Stomach (tissue), 8 donors: ENCODE measurements at regions not wholly inside any gene's neighbourhood (a gene's known extent, or its start where the extent isn't known, plus 50 kb on each side); places are given as distances from the start of the nearest gene placed in this dataset.

ENCODE experiments used
- DNase-seq, 2 donors: peaks; one replicate each; pipeline versions ENCODE4 v3.0.0 to v3.0.0-alpha.2; 2013 to 2019
- H3K27ac ChIP-seq, 5 donors: fragments of 200-600 bp in 4 of 5; sonication (generic) in 4 of 5; one replicate each; pipeline ENCODE4 v1.5.1; 2013 to 2019; ENCODE audit warnings: mild to moderate bottlenecking in 1 of 5, moderate library complexity in 1 of 5
- H3K27me3 ChIP-seq, 3 donors: fragments of 200-600 bp; sonication (generic); one replicate each; pipeline ENCODE4 v1.5.1; 2017 to 2019; ENCODE audit warnings: mixed run types in 1 of 3
- H3K36me3 ChIP-seq, 4 donors: fragments of 200-600 bp; sonication (generic); 1 replicate in 3 of 4; 2 replicates in 1 of 4; pipeline ENCODE4 v1.5.1; 2016 to 2019
- H3K4me1 ChIP-seq, 4 donors: fragments of 200-600 bp; sonication (generic); one replicate each; pipeline ENCODE4 v1.5.1; 2016 to 2019
- H3K4me3 ChIP-seq, 4 donors: fragments of 200-600 bp; sonication (generic) in 3 of 4; one replicate each; pipeline ENCODE4 v1.5.1; 2016 to 2019; ENCODE audit warnings: mild to moderate bottlenecking in 1 of 4
- H3K9me3 ChIP-seq, 4 donors: fragments of 200-600 bp; sonication (generic); one replicate each; pipeline ENCODE4 v1.5.1; 2016 to 2019
- CTCF ChIP-seq, 7 experiments: fragments of 450-650 bp in 4 of 7; fragments of 200-600 bp in 3 of 7; sonication (generic) in 3 of 7; IDR thresholded peaks; one replicate each; pipeline ENCODE4 v1.5.1; 2016 to 2019; ENCODE audit warnings: antibody characterized with exemption in 7 of 7, control low read depth in 2 of 7, mild to moderate bottlenecking in 1 of 7
- EP300 ChIP-seq: sonication (generic); formaldehyde crosslinking; IDR thresholded peaks from one replicate; pipeline ENCODE4 v1.6.1; 2017; ENCODE audit warnings: antibody characterized with exemption
- POLR2A ChIP-seq, 4 donors: fragments of 450-650 bp; IDR thresholded peaks; one replicate each; pipeline ENCODE4 v1.6.1; 2016; ENCODE audit warnings: antibody characterized with exemption in 4 of 4, control low read depth in 2 of 4, mild to moderate bottlenecking in 1 of 4, moderate library complexity in 1 of 4
- POLR2AphosphoS5 ChIP-seq, 3 donors: sonication (generic); formaldehyde crosslinking; IDR thresholded peaks; one replicate each; pipeline ENCODE4 v1.6.1; 2016; ENCODE audit warnings: antibody characterized with exemption in 3 of 3
- WGBS, 5 donors: extraction: QIAGEN DNeasy Blood & Tissue Kit in 3 of 5; methylation state at CpG; one replicate each; pipeline versions ENCODE4 v1.1.5 to v1.1.7; 2013 to 2018; 5-methylcytosine and 5-hydroxymethylcytosine counted together
- intact Hi-C: fragments of 100-400 bp; cut with DNase I; formaldehyde crosslinking; loops from one replicate; pipeline ENCODE4 v1.15.1; 2023; ENCODE audit warnings: low total_unique reads
- donor health status: healthy with polysubstance abuse.
- donor health status: Bipolar disorder and iron deficiency.
- donor health status: healthy.

GRCh38 chr5:167750586-167750985 lies 540.9 kb upstream of the WWC1 start:
- H3K27me3 ChIP-seq, result no peaks in the 10 kb centered on the region
- no peak overlapping the region for H3K4me3 ChIP-seq
- H3K36me3 ChIP-seq, result no peaks in the 10 kb centered on the region
- H3K27ac ChIP-seq, result no peak overlapping the region
- H3K4me1 ChIP-seq, result no peaks in the 10 kb centered on the region
- 69 to 96% (median 86%) methylated on average over 1 of the region's 1 CpG for WGBS, 5 donors
- H3K9me3 ChIP-seq, result no peaks in the 10 kb centered on the region
- intact Hi-C loops, result no loop called here
- DNase-seq, result no peak
- TF ChIP-seq POLR2A (IDR thresholded peaks at IDR 0.05) (no peak), EP300 (no peak), CTCF (IDR thresholded peaks at IDR 0.05) (no peak), POLR2AphosphoS5 (IDR thresholded peaks at IDR 0.05) (no peak)

GRCh38 chr5:167752936-167753335 lies 538.5 kb upstream of the WWC1 start:
- Histone ChIP-seq H3K9me3 (no peaks in the 10 kb centered on the region), H3K27ac (no peak overlapping the region), H3K4me1 (no peaks in the 10 kb centered on the region), H3K4me3 (no peak overlapping the region), H3K36me3 (no peaks in the 10 kb centered on the region), H3K27me3 (no peaks in the 10 kb centered on the region)
- intact Hi-C loops, result no loop called here
- 52 to 61% (median 54%) methylated on average over 4 of the region's 4 CpGs for WGBS, 5 donors
- no peak for DNase-seq
- no peak for TF ChIP-seq POLR2AphosphoS5 (IDR thresholded peaks at IDR 0.05)
- TF ChIP-seq POLR2A (IDR thresholded peaks at IDR 0.05), result no peak
- no peak for TF ChIP-seq EP300
- no peak for TF ChIP-seq CTCF (IDR thresholded peaks at IDR 0.05)

DNA sequence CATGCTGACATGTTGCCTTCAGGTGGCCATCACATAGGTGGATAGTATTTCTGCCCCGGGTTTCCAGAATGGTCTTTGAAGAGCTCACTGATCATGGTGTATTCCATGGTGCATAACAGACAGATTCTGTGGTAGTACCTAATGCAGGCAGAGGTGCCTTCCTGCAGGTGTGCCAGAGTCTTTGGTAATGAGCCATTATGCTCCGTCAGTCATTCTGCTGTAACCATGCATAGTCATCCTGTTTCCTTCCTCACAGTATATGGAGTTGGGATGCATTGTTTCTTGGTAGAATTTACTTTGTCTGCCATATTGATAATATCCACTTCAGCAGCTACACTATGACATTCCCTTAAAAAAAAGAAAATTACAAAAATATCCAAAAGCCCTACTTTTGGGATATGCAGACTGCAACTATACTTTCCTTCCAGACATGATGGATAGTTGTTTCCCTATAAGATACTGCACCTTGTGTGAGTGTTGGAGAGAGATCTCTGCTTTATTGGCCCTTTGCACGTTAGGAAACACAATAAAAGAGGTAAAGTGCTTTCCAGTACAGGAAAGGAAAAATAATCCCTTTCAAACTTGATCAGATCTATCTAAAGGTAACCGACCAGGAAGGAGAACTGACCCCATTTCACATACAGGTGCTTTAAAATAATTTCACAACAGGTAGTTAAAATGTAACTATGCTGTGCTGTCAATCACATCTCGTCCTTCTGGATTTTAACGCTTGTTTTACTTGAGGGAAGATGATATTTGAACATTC lies 537.5 kb upstream of the WWC1 start:
- H3K36me3 ChIP-seq, result no peaks in the 10 kb centered on the region
- no peaks in the 10 kb centered on the region for H3K4me1 ChIP-seq
- no peaks in the 10 kb centered on the region for H3K9me3 ChIP-seq
- TF ChIP-seq CTCF (IDR thresholded peaks at IDR 0.05) (no peak), POLR2AphosphoS5 (IDR thresholded peaks at IDR 0.05) (no peak), EP300 (no peak), POLR2A (IDR thresholded peaks at IDR 0.05) (no peak)
- no peaks in the 10 kb centered on the region for H3K27me3 ChIP-seq
- no peak for DNase-seq
- H3K4me3 ChIP-seq, result no peak overlapping the region
- H3K27ac ChIP-seq, result no peak overlapping the region
- 58 to 71% (median 64%) methylated on average over 6 of the region's 6 CpGs for WGBS, 5 donors
- intact Hi-C loops, result no loop called here

DNA sequence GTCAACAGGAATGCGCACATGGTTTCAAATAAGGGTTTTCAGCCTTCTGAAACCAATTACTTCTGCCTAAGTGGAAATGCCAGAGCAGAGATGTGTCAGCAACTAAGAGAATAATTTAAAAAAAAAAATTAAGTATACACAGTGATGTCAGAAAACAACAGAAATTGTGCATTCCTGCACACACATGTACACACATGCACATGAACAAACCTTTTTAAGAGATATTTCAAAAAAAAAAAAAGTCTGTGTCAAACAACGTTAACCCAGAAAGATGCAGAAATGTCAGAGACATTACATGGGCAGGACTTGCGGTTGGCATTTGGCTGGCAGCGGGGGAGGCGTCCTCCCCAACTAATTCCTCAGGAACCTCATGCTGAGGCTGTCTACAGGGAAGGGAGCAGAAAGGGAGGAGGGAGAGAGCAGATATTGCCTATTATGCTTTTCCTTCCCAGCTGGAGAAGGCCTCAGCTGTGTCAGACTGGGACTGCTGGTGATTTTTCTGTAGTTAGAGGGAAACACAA lies 536.9 kb upstream of the WWC1 start:
- H3K9me3 ChIP-seq, result no peaks in the 10 kb centered on the region
- H3K27me3 ChIP-seq, result no peaks in the 10 kb centered on the region
- intact Hi-C loops, result no loop called here
- no peak for DNase-seq
- H3K36me3 ChIP-seq, result no peaks in the 10 kb centered on the region
- H3K4me3 ChIP-seq, result no peak overlapping the region
- WGBS, 5 donors, result 65 to 78% (median 73%) methylated on average over 5 of the region's 5 CpGs
- no peak overlapping the region for H3K27ac ChIP-seq
- TF ChIP-seq POLR2AphosphoS5 (IDR thresholded peaks at IDR 0.05), result no peak
- no peak for TF ChIP-seq POLR2A (IDR thresholded peaks at IDR 0.05)
- no peak for TF ChIP-seq CTCF (IDR thresholded peaks at IDR 0.05)
- TF ChIP-seq EP300, result no peak
- no peaks in the 10 kb centered on the region for H3K4me1 ChIP-seq
